OCI-LY7 (cell line): ENCODE measurements at regions not wholly inside any gene's neighbourhood (a gene's known extent, or its start where the extent isn't known, plus 50 kb on each side); places are given as distances from the start of the nearest gene placed in this dataset.

Experiments used
- BruUV-seq: library from RNA; stranded (reverse); fragments of 400-500 nt; replicated peaks from 2 replicates; lab custom pipeline; 2021; lab: Mats Ljungman, UMichigan
- CTCF ChIA-PET: fragments of 300-600 bp; sonication (Branson Sonifier 250); formaldehyde crosslinking; loops from one replicate; lab custom pipeline; 2022; ENCODE audit warnings: antibody characterized with exemption; ENCODE audit not compliant: unreplicated experiment; lab: Charles Lee
- POLR2A ChIA-PET: fragments of 300-600 bp; sonication (Branson Sonifier 250); formaldehyde crosslinking; loops from one replicate; lab custom pipeline; 2022; ENCODE audit warnings: antibody characterized with exemption; lab: Charles Lee
- DNase-seq: peaks from one replicate; pipeline ENCODE4 v3.0.0-alpha.2; 2015; ENCODE audit warnings: low spot score
- H2AFZ ChIP-seq: fragments of 200-600 bp; sonication (generic), shearing (Covaris generic); 2 replicates; pipeline ENCODE4 v1.6.1; 2014; ENCODE audit warnings: mild to moderate bottlenecking, antibody characterized with exemption, low read length, moderate library complexity
- H3K27ac ChIP-seq: fragments of 200-600 bp; sonication (generic); 2 replicates; pipeline ENCODE4 v1.5.1; 2014; ENCODE audit warnings: mixed run types, low read depth, mild to moderate bottlenecking, moderate library complexity, low read length, inconsistent platforms; ENCODE audit not compliant: poor library complexity, severe bottlenecking
- H3K36me3 ChIP-seq: fragments of 200-600 bp; sonication (generic); 2 replicates; pipeline ENCODE4 v1.6.1; 2014; ENCODE audit warnings: mild to moderate bottlenecking, antibody characterized with exemption, low read length, moderate library complexity, mixed read lengths; ENCODE audit not compliant: insufficient read depth
- H3K4me1 ChIP-seq: fragments of 200-600 bp; sonication (generic); 2 replicates; pipeline ENCODE4 v1.5.1; 2014; ENCODE audit warnings: mild to moderate bottlenecking, low read length; ENCODE audit not compliant: insufficient read depth, poor library complexity, severe bottlenecking
- H3K4me2 ChIP-seq: fragments of 200-600 bp; sonication (generic); 2 replicates; pipeline ENCODE4 v1.6.1; 2014; ENCODE audit warnings: mild to moderate bottlenecking, low read length
- H3K4me3 ChIP-seq: fragments of 200-600 bp; sonication (generic); 2 replicates; pipeline ENCODE4 v1.5.1; 2014; ENCODE audit warnings: mild to moderate bottlenecking, low read depth, low read length; ENCODE audit not compliant: poor library complexity, severe bottlenecking
- H3K79me2 ChIP-seq: fragments of 200-600 bp; sonication (generic); 2 replicates; pipeline ENCODE4 v1.6.1; 2016; ENCODE audit warnings: low read depth, mild to moderate bottlenecking, low read length, moderate library complexity, mixed read lengths; ENCODE audit not compliant: insufficient read depth
- H3K9me2 ChIP-seq: fragments of 200-600 bp; sonication (generic); 2 replicates; pipeline ENCODE4 v1.6.1; 2016; ENCODE audit warnings: mild to moderate bottlenecking, low read length, mixed read lengths; ENCODE audit not compliant: insufficient read depth
- H3K9me3 ChIP-seq: fragments of 200-600 bp; sonication (generic); 2 replicates; pipeline ENCODE4 v1.6.1; 2014; ENCODE audit warnings: mild to moderate bottlenecking, mixed run types, low read length, mixed read lengths
- H4K20me1 ChIP-seq: fragments of 200-600 bp; sonication (generic); 2 replicates; pipeline ENCODE4 v1.6.1; 2014; ENCODE audit warnings: mild to moderate bottlenecking, antibody characterized with exemption, low read length, moderate library complexity, mixed read lengths; ENCODE audit not compliant: insufficient read depth
- EZH2phosphoT487 ChIP-seq: fragments of 200-600 bp; sonication (generic); IDR thresholded peaks from 2 replicates; pipeline ENCODE4 v1.6.1; 2018; ENCODE audit warnings: low read depth, borderline replicate concordance, mild to moderate bottlenecking, mixed run types, antibody characterized with exemption, low read length, moderate library complexity, mixed read lengths
- intact Hi-C: fragments of 100-400 bp; cut with micrococcal nuclease; formaldehyde crosslinking; loops from one replicate; pipeline ENCODE4 v1.10.0; 2022; ENCODE audit not compliant: unreplicated experiment
- TF ChIP-seq, protein P1 (sequence below): fragments of 200-600 bp; sonication (generic); conservative IDR thresholded peaks from 2 replicates; pipeline ENCODE4 v1.5.1; 2014; ENCODE audit warnings: mild to moderate bottlenecking, antibody characterized with exemption, low read length, moderate library complexity, mixed read lengths

- no peaks in the 10 kb centered on the region for H3K36me3 ChIP-seq
- no peaks in the 10 kb centered on the region for H3K4me1 ChIP-seq
- H3K9me2 ChIP-seq = no peaks in the 10 kb centered on the region
- H4K20me1 ChIP-seq = no peaks in the 10 kb centered on the region
- H3K9me3 ChIP-seq = no peaks in the 10 kb centered on the region
- intact Hi-C loops = no loop called here
- no peak overlapping the region for H3K27ac ChIP-seq
- no peaks in the 10 kb centered on the region for H3K79me2 ChIP-seq
- H2AFZ ChIP-seq = no peak overlapping the region
- TF ChIP-seq EZH2phosphoT487 = no peak
- TF ChIP-seq, protein P1, sequence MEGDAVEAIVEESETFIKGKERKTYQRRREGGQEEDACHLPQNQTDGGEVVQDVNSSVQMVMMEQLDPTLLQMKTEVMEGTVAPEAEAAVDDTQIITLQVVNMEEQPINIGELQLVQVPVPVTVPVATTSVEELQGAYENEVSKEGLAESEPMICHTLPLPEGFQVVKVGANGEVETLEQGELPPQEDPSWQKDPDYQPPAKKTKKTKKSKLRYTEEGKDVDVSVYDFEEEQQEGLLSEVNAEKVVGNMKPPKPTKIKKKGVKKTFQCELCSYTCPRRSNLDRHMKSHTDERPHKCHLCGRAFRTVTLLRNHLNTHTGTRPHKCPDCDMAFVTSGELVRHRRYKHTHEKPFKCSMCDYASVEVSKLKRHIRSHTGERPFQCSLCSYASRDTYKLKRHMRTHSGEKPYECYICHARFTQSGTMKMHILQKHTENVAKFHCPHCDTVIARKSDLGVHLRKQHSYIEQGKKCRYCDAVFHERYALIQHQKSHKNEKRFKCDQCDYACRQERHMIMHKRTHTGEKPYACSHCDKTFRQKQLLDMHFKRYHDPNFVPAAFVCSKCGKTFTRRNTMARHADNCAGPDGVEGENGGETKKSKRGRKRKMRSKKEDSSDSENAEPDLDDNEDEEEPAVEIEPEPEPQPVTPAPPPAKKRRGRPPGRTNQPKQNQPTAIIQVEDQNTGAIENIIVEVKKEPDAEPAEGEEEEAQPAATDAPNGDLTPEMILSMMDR = no peak
- CTCF ChIA-PET = no interaction called here
- DNase-seq = peak; percentile 10
- POLR2A ChIA-PET = interaction anchor here (0.6 to 1.2 kb wide), 3 partner anchors 54 to 468 kb away, joined by 3 to 4 read pairs (median 4); no protein-coding TSS in a partner anchor
- BruUV-seq = no TSS peak
- H3K4me3 ChIP-seq = no peak overlapping the region
- no peak overlapping the region for H3K4me2 ChIP-seq
Measured at GRCh38 chr3:177481329-177481728, 284.0 kb upstream of the TBL1XR1 start.

DNA sequence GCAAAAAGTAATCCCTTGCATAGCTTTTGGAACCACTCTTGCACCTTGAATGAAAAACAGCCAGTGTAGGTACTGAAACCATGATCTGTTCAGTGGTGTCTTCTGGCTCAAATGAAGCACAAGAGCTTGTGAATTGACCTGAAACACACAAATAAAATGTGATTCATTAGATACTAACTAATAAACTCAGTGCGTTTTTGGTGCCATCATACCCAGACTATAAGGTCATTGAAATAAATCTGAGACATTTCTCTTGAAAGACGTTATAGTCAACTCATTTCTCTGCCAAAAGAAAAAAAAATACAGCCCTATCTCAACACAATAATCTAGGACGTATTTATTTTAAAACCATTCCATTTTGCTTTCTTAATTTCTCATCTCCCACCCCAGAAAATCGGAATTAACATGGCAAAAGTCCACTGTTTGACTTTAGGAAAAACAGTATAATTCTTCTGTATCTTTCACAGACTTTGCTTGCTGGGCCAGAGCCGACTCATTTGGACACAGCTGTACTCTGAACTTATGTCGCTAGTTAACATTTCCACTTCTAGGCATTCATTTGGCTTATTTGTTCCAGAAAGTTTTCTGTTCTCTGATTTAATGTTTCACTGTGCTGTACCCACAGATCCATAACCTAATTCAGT lies 284.9 kb upstream of the TBL1XR1 start:
- intact Hi-C loops = no loop called here
- H4K20me1 ChIP-seq = no peaks in the 10 kb centered on the region
- no peak overlapping the region for H3K27ac ChIP-seq
- POLR2A ChIA-PET = interaction anchor here (1.0 to 1.2 kb wide), 2 partner anchors 55 to 57 kb away, joined by 3 to 4 read pairs; no protein-coding TSS in a partner anchor
- H3K79me2 ChIP-seq = no peaks in the 10 kb centered on the region
- H3K4me1 ChIP-seq = no peaks in the 10 kb centered on the region
- TF ChIP-seq EZH2phosphoT487 = no peak
- TF ChIP-seq, protein P1 = no peak
- H3K4me2 ChIP-seq = no peak overlapping the region
- CTCF ChIA-PET = no interaction called here
- DNase-seq = no peak
- no peak overlapping the region for H2AFZ ChIP-seq
- H3K36me3 ChIP-seq = no peaks in the 10 kb centered on the region
- BruUV-seq = no TSS peak
- no peaks in the 10 kb centered on the region for H3K9me3 ChIP-seq
- no peak overlapping the region for H3K4me3 ChIP-seq
- no peaks in the 10 kb centered on the region for H3K9me2 ChIP-seq
